ENCODE measurements at regions not wholly inside any gene's neighbourhood (a gene's known extent, or its start where the extent isn't known, plus 50 kb on each side); places are given as distances from the start of the nearest gene placed in this dataset.
"Not testable (repeated sequence)": the region's sequence is repeated elsewhere in the genome, so short reads cannot be mapped to it uniquely, and the experiment has no call there.

DNA sequence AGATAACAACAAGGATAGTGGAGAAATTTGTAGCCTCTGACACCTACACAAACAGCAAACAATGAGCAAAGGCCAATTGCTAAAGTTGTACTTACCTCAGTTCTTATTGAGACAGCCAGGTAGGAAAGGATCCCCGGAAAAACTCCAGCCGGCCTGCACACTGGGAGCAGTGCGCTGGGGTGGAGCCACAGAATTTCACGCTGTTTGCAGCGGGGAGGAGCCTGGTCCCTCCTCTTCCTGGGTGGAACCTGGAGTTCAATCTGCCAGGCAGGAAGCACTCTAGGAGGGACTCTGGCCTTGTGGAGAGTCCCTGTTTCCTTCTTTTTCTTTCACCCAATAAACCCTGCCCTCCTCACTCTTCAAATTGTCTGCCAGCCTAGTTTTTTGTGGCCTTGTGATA, 382.6 kb upstream of the TGIF2LX start:
- DNase-seq (ENCODE audit: low read depth in 2 of 2), result not testable (repeated sequence)

- DNase-seq (ENCODE audit: low read depth in 2 of 2), result not testable (repeated sequence)
These were observed 364.6 kb upstream of the TGIF2LX start for GRCh38 chrX:89557146-89557545.

GRCh38 chrX:89562079-89562478, 359.6 kb upstream of the TGIF2LX start:
- DNase-seq (ENCODE audit: low read depth in 2 of 2), result not testable (repeated sequence)

GRCh38 chrX:89563107-89563506, 358.6 kb upstream of the TGIF2LX start:
- not testable (repeated sequence) for DNase-seq (ENCODE audit: low read depth in 2 of 2)

DNA sequence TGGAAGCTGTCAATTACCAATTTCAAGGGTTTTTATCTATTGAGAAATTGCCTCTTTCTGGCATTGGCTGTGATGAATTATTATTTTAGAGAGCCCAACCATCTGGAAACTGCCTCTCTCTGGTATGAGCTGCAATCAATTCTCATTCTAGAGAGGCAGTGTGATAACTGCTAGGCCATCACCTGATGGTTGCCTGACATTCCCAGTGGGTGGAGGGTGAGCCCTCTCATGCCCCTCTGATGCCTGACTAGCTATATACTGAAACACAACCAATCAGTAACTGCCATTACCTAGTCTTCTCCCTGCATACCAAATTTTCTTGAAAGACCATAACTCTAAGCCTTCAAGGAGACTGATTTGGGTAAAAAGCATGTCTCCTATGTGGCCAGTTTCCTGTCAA, 353.9 kb upstream of the TGIF2LX start:
- not testable (repeated sequence) for DNase-seq (ENCODE audit: low read depth in 2 of 2)

- DNase-seq (ENCODE audit: low read depth in 2 of 2), result not testable (repeated sequence)
These were observed 339.8 kb upstream of the TGIF2LX start for GRCh38 chrX:89581868-89582267.

DNA sequence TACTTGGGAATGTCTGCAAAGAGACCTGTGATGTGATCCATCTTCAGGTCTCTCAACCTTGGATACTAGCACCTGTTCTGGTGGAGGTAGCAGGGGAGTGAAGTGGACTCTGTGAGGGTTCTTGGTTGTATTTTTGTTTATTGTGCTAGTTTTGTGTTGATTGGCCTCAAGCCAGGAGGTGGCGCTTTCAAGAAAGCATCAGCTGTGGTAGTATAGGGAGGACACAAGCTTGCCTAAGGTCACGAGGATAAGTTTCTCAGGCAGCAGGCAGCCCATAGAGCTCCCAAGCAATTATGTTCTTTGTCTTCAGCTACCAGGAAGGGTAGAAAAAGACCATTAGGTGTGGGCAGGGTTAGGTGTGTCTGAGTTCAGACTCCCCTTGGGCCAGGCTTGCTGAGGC, 289.9 kb upstream of the TGIF2LX start:
- DNase-seq (ENCODE audit: low read depth in 2 of 2), result not testable (repeated sequence)

- not testable (repeated sequence) for DNase-seq (ENCODE audit: low read depth in 2 of 2)
These were observed 285.8 kb upstream of the TGIF2LX start for GRCh38 chrX:89635887-89636286.

- DNase-seq (ENCODE audit: low read depth in 2 of 2), result not testable (repeated sequence)
These were observed 263.0 kb upstream of the TGIF2LX start for GRCh38 chrX:89658662-89659061.

DNA sequence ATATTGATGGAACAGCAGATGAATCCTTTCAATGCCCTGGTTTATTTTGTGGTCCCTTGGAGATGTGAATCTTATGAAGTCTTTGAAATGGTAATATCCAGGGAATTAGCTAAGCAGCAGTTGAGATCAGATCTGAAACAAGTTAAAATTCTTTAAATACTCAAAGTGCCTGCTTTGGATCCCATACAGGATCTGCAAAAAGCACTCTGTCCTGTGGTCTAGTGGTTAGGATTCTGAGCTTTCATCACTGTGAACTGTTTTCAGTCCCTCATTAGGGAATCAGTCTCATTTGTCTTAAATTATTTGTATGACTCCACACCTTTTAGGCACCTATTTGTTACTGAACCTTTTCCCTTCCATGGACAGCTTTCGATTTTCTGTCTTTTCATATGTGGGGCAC, 215.2 kb upstream of the TGIF2LX start:
- DNase-seq (ENCODE audit: low read depth in 2 of 2), result not testable (repeated sequence)

- not testable (repeated sequence) for DNase-seq (ENCODE audit: low read depth in 2 of 2)
These were observed 214.3 kb upstream of the TGIF2LX start for GRCh38 chrX:89707363-89707927.

- not testable (repeated sequence) for DNase-seq (ENCODE audit: low read depth in 2 of 2)
These were observed 187.3 kb upstream of the TGIF2LX start for GRCh38 chrX:89734367-89734766.

- DNase-seq (ENCODE audit: low read depth in 2 of 2), result not testable (repeated sequence)
These were observed 165.2 kb upstream of the TGIF2LX start for GRCh38 chrX:89756466-89756865.

DNA sequence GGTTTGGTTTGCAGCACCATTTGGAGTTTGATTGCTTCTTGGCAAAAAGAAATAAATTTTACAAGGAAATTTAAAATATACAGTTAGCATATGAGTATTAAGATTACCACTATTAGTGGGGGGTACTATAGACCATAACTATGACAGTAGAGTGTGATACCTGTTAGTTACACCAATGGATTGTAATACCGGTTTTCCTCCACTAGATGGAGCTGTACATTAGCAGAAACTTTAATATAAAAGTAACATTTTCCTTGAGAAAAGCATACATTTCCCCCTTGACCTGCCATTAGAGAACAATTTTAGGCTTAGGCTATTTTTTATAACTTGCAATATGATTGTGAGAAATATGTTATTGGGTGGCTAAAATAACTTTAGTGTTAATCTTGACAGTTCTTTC, 163.9 kb upstream of the TGIF2LX start:
- peak; percentile 3 to 16 for DNase-seq (ENCODE audit: low read depth in 2 of 2)

DNA sequence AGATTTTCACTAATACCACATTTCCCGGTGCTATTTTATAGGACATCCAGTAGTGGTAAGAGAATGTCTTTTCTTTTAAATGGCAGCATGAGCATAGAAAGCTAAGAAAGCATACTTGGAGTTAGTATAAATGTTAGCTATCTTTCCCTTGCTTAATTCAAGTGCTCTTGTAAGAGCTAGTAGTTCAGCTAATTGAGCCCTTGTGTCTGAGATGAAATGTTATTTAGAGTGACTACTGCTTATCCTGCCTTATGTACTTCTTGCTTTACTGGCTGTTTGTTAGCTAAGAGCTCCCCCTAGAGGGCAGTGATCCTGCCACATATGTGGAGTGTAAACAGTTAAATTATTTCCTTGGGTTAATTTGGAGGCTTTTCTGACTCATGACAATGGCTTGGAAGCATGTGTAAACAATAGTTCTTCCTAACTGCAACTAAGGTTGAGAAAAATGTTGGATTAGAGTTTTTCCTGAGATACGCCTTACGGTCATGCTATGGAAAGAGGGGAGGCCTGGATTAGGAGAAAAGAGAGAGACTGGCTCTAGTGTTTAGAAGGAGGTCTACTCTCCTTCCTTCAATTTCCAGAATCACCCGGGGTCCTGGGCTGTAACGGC, 162.5 kb upstream of the TGIF2LX start:
- DNase-seq (ENCODE audit: low read depth in 2 of 2), result not testable (repeated sequence)

- not testable (repeated sequence) for DNase-seq (ENCODE audit: low read depth in 2 of 2)
These were observed 150.1 kb upstream of the TGIF2LX start for GRCh38 chrX:89771639-89772038.

GRCh38 chrX:89811440-89811839, 110.3 kb upstream of the TGIF2LX start:
- DNase-seq (ENCODE audit: low read depth in 2 of 2), result not testable (repeated sequence)

DNA sequence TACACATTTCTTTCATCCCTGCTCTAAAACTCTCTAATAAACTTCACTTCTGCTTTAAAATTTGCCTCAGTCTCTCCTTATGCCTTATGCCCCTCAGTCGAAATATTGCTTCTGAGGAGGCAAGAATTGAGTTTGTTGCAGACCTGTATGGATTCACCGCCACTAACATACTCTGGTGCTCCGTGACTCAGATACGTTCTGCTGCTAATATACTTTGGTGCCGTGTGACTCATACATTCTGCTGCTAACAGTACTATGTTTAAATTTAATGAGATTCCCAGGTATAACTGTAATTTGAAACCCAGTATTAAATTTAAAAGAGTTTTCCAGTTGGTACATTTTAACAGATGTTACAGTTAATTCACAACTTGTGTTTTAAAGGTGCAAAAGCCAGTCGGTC, 82.0 kb upstream of the TGIF2LX start:
- DNase-seq (ENCODE audit: low read depth in 2 of 2), result not testable (repeated sequence)

GRCh38 chrX:89871662-89872061, 50.0 kb upstream of the TGIF2LX start:
- DNase-seq (ENCODE audit: low read depth in 2 of 2), result peak; percentile 7 to 35

Data from lung microvascular endothelial cell (primary cell).